ENCODE measurements at regions not wholly inside any gene's neighbourhood (a gene's known extent, or its start where the extent isn't known, plus 50 kb on each side); places are given as distances from the start of the nearest gene placed in this dataset.
"Not testable (repeated sequence)": the region's sequence is repeated elsewhere in the genome, so short reads cannot be mapped to it uniquely, and the experiment has no call there.

- POLR2A ChIA-PET, result no interaction called here
- CTCF ChIA-PET, result no interaction called here
Observed at GRCh38 chrX:66698273-66699204, 59.7 kb upstream of the EDA2R start.

DNA sequence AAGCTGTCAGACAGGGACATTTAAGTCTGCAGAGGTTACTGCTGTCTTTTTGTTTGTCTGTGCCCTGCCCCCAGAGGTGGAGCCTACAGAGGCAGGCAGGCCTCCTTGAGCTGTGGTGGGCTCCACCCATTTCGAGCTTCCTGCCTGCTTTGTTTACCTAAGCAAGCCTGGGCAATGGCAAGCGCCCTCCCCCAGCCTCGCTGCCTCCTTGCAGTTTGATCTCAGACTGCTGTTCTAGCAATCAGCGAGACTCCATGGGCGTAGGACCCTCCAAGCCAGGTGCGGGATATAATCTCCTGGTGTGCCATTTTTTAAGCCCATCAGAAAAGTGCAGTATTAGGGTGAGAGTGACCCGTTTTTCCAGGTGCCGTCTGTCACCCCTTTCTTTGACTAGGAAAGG is 53.6 kb upstream of the EDA2R start:
- CTCF ChIA-PET, POLR2A ChIA-PET: not testable (repeated sequence)

Measured in activated CD8-positive, alpha-beta memory T cell treated with anti-CD3 and anti-CD28 coated beads for 36 hours (primary cell).